NCI-H524 treated with DMSO at 0.1 percent for 48 hours (cell line): ENCODE measurements at regions not wholly inside any gene's neighbourhood (a gene's known extent, or its start where the extent isn't known, plus 50 kb on each side); places are given as distances from the start of the nearest gene placed in this dataset.
A peak's percentile ranks its signal among the peaks of the same experiment; 100 is the strongest.
"Not testable (repeated sequence)": the region's sequence is repeated elsewhere in the genome, so short reads cannot be mapped to it uniquely, and the experiment has no call there.

Experiments used
- DNase-seq: peaks from one replicate; lab custom pipeline; 2025; lab: John Stamatoyannopoulos, UW

DNA sequence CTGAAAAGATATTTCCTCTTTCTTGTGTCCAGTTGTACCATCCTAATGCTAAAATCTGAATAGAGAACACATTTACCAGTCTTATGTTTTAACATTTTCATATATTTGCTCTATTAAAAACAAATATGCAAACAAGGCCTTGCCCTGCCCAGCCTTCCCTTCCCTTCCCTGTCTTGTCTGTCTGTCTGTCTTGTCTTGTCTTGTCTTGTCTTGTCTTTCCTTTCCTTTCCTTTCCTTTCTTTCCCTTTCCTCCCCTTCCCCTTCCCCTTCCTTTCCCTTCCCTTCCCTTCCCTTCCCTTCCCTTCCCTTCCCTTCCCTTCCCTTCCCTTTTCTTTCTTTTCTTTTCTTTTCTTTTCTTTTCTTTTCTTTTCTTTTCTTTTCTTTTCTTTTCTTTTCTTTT, 1103.5 kb downstream of the STIM2 start:
- no peak for DNase-seq

DNA sequence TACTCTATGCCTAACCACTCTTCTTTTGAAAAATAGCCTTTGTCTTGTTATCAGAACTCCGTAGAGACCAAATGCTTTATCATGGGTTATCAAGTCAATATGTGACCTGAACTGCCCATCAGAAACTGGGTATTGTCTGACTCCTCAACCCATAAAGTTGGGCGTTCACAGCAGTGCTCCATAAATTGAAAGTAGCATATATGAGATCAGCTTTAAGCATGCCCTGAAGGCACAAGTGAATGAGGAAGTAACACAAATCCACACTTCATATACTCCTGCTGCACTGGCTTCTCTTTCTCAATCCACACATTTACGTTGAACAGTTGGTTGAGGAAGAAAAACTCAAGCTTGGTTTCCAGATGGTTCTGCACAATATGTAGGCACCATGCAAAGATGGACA, 1106.0 kb downstream of the STIM2 start:
- no peak for DNase-seq

DNA sequence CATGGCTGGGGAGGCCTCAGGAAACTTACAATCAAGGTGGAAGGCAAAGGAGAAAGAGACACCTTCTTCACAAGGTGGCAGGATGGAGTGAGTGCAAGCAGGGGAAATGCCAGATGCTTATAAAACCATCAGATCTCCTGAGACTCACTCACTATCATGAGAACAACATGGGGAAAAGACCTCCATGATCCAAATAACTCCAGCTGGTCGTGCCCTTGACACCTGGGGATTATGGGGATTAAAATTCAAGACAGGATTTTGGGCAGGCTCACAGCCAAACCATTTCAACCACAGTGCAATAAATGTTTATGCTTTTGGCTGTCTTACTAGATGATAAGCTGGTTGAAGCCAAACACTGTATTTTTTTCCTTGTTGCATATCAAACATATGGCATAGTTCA, 1112.4 kb downstream of the STIM2 start:
- peak; percentile 57 for DNase-seq

DNA sequence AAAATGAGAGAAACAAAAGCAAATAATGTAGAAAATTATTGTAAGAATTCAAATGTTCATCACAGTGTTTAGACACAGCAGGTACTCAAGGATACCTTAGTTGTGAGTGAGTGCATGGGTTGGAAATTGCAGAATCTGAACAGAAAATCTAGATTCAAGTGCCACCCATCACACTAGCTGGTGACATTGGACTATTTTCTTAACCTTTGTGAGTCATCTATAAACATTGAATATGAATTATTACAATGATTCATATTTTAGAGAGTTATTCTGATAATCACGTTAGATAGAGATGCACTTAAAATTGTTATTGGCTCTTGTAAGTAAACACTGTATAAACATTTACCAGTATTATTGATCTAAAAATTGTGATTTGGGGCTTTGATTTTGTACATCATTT, 1113.1 kb downstream of the STIM2 start:
- no peak for DNase-seq

DNA sequence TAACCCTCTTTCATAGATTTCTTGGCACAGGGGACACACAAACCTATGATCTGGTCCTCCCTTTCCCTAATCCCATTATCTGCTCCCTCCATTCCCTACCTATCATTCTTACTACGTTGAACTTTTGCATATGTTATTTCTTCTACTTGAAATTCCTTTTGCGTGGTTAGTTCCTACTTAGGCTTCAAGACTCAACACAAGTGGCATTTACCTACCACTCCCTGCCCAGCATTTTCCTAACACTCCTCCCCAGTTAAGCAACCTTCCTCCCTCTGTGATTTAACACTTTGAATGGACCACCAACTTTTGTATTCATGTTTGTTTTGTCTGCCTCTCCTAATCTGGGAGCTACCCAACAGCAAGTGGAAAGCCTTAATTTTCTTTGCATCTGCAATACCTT, 1113.7 kb downstream of the STIM2 start:
- peak; percentile 18 for DNase-seq

DNA sequence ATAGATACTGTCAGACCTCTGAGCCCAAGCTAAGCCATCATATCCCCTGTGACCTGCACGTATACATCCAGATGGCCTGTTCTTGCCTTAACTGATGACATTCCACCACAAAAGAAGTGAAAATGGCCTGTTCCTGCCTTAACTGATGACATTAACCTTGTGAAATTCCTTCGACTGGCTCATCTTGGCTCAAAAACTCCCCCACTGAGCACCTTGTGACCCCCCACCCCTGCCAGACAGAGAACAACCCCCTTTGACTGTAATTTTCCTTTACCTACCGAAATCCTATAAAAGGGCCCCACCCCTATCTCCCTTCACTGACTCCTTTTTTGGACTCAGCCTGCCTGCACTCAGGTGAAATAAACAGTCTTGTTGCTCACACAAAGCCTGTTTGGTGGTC, 1114.2 kb downstream of the STIM2 start:
- DNase-seq: not testable (repeated sequence)

DNA sequence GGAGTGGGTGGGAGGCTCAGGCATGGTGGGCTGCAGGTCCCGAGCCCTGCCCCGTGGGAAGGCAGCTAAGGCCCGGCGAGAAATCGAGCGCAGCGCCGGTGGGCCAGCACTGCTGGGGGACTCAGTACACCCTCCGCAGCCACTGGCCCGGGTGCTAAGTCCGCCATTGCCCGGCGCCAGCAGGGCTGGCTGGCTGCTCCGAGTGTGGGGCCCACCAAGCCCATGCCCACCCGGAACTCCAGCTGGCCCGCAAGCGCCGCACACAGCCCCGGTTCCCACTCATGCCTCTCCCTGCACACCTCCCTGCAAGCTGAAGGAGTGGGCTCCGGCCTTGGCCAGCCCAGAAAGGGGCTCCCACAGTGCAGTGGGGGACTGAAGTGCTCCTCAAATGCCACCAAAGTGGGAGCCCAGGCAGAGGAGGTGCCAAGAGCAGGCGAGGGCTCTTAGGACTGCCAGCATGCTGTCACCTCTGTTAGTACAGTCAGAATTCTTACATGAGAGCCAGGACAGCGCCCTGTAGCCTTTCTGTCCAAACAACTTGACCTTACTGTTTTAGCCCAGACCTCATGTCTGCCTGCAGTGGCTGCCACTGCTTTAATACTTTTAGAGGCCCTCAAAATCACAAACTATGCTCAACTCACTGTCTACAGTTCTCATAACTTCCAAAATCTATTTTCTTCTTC, 1117.9 kb downstream of the STIM2 start:
- not testable (repeated sequence) for DNase-seq

DNA sequence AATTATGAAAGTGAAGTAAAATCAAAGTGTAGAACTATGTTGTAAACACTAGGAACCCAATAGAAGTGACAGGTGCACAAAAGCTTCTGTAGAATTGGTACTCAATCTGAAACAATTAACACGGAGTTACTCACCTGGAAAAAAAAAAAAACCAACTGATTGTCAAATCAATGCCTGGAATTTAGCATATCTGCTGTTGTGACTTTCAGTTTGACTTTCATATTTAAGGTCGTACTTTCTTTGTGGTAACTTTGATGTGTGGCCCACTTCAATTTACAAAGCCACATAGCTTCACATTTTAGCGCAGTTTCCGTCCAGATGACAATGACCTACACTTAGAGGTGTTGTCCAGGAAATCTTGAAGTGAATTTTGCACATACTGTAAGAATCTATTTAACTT, 1124.9 kb downstream of the STIM2 start:
- DNase-seq: no peak

DNA sequence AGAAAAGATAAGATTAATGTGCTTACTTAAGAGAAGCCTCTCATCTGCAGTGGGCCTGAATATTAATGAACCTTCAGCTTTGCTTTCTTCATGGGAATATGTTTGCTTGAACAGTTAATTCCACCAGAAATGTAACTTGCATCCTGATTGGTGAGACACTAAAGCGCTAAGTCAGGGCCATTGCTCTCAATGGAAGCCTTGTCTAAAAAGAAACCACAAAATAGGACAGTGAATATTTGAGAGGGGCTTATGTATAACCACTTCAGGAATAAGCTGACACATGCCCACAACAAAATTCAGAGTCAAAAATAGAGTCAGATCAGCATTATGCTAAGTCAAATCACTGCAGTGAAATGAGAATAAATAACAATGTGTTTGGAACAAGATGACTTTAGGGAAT, 1125.8 kb downstream of the STIM2 start:
- no peak for DNase-seq

DNA sequence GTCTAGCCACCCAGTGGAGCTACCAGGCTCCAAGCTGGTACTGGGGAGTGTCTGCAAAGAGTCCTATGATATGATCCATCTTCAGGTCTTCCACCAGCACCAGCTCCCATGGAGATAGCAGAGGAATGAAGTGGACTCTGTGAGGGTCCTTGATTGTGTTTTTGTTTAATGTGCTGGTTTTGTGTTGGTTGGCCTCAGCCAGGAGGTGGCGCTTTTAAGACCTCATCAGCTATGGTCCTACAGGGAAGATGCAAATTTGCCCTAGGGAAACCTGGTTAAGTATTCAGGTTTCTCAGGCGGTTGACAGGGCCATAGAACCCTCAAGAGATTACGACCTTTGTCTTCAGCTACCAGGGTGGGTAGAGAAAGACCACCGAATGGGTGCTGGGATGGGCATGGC, 1141.1 kb downstream of the STIM2 start:
- no peak for DNase-seq

DNA sequence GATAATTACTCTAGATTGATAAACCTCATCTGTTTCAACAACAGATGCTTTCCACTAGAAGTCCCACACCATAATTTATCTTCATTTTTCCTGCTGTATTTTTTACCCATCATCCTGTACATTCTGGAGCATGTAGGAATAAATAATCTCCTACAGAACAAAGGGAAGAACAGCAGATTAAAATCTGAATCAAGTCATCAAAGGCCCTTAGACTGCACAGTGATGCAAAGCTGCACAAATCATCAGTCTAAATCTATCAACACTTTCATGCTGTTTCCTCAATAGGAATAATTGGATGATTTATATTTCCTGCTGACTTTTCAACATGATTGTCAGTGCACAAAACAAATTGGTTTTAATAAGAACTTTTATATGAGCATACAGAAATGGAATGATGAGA, 1143.9 kb downstream of the STIM2 start:
- DNase-seq: no peak

DNA sequence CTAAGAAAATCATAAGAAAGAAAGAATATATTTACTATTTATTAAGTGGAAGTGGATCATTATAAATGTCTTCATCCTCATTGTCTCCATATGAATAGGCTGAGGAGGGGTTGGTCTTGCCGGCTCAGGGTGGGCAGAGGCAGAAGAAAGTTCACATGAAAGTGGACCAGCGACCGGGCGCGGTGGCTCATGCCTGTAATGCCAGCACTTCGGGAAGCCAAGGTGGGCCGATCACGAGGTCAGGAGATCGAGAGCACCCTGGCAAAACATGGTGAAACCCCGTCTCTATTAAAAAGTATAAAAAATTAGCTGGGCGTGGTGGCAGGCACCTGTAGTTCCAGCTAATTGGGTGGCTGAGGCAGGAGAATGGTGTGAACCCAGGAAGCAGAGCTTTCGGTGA, 1145.4 kb downstream of the STIM2 start:
- no peak for DNase-seq

DNA sequence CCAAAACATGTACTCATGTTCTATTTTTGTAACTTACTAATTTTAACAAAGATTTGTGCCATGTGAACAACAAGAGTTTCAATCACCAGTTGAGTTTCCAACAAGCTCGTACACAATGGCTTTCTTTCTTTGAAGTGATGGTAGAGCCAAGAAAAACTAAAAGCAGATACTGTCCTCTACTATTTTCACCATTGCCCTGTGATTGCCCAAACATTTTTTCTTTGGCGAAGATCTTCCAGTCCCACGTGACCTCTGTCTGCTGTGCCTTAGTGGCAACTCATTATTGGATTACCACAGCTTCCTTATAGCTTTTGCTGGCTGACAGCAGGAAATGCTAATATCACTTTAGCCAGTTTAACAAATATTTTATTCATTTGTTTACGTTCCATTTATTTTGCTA, 1147.1 kb downstream of the STIM2 start:
- no peak for DNase-seq

DNA sequence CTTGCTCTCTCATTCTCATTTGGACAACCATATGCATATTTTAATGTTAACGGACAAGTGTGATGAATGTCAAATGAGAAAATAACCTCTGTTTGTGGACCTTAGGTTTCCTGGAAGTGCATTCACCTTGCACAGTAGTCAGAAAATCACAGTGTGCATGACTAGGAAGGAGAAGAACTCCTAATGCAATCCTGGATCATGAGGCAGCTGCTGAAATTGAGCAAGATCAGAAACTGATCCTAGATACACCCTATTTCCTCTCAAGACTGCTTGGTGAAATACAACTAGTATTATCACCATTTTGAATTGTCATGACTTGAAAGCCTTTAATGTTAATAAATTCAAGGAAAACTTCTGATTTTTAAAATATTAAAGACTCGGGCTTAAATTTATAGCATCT, 1148.9 kb downstream of the STIM2 start:
- no peak for DNase-seq

DNA sequence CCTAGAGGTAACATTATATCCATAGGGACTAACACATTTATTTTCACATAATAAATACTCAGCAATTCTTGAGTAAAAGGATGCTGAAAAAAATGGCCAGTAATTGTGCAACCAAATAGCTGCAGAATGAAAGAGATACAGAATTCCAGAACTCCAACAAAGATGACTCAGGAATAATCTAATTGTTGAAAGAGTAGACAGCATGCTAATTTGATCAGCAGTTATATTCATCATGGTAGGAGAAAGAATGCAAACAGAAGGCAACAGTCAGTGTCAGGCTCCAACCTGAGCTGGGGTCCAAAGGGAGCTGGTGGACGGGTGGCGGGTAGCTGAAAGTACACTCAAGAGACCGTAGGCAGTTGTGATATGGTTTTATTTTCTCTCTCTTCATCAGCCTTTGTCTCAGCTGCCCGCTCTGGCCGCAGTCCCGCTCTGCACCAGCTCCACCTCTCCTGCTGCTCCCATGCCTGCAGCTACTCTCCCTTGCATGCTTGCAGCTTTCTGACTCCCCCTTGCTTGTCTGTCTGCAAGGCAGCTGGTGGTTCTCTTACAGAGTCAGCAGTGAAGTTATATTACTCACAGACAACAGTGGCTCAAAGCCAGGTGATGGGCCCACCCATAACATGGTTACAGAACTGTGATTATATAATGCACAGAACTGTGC, 1150.1 kb downstream of the STIM2 start:
- no peak for DNase-seq

DNA sequence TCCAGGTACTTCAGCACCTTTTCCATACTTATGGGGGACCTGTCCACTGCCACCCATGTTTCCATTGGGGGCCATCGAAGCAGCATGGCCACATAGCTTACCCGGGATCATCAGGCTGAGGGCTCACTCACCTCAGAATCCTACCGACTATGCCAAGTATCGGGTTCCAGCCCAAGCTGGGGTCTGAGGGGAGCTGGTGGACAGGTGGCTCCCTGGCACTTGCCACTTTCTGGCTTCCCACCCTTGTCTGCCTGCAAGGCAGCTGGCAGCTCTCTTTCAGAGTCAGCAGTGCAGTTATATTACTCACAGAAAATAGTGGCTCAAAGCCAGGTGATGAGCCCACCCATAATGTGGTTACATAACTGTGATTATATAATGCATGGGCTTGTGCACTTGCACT, 1153.8 kb downstream of the STIM2 start:
- DNase-seq: no peak

DNA sequence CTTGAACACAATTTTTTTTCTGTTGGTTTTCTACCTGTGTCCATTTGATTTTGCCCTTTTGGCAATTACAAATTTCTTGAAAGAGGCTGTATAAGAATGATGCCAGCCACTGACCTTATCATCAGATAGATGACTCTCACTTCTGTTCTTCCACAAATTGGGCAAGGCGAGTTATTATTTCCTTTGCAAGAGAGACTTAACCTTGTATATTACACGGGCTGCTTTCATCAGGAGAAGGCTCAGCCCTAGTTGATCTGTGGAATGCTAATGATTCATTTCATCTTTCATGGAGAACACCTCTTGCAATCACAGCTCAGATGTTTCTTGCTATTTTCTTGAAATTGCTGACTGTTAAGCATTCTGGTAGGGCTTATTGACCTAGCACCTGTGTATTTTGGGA, 1155.4 kb downstream of the STIM2 start:
- no peak for DNase-seq

DNA sequence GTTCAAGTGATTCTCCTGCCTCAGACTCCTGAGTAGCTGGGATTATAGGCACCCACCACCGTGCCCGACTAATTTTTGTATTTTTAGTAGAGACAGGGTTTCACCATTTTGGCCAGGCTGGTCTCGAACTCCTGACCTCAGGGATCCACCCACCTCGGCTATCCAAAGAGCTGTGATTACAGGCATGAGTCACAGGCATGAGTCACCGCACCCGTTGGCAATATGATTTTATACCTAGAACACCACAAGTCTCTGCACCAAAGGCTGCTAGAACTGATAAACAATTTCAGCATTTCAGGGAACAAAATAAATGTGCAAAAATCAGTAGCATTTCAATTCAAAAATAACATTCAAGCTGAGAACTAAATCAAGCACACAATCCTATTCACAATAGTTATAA, 1177.6 kb downstream of the STIM2 start:
- DNase-seq: not testable (repeated sequence)

DNA sequence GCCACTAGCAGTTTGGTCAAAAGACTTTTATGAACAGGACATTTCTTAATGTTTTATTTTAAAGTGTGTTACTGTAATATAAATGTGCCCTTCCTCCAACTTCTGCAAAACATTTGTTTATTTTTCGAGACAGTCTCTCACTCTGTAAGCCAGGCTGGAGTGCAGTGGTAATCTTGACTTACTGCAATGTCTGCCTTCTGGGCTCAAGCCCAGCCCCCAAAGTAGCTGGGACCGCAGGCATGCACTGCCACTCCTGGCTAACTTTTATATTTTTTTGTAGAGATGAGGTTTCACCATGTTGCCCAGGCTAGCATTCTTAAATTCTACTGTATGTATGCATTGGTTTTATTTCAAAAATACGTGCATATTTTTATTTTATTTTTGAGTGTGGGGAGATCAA, 1201.9 kb downstream of the STIM2 start:
- DNase-seq: no peak

DNA sequence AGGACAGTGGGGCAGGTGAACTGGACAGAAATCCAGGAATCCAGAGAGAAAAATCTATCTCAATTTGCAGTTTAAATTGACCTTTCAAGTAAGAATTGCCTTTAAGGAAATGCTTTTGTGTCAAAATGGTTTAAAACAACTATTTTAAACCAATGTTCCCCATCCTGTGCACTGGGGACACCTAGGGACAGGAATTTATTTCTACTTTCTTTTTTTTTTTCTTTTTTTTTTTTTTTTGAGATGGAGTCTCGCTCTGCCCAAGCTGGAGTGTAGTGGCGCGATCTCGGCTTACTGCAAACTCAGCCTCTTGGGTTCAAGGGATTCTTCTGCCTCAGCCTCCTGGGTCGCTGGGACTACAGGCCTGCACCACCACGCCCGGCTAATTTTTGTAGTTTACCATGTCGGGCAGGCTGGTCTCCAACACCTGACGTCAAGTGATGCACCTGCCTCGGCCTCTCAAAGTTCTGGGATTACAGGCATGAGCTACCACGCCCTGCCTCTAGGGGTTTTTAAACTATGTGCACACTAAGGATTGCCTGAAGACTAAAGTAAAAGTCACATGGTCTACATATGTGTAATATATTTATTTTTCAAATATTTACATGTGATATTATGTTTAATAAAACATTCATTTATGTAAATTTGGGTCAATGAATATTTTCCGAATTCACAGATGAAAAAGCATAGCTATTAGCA, 1213.4 kb downstream of the STIM2 start:
- no peak for DNase-seq

DNA sequence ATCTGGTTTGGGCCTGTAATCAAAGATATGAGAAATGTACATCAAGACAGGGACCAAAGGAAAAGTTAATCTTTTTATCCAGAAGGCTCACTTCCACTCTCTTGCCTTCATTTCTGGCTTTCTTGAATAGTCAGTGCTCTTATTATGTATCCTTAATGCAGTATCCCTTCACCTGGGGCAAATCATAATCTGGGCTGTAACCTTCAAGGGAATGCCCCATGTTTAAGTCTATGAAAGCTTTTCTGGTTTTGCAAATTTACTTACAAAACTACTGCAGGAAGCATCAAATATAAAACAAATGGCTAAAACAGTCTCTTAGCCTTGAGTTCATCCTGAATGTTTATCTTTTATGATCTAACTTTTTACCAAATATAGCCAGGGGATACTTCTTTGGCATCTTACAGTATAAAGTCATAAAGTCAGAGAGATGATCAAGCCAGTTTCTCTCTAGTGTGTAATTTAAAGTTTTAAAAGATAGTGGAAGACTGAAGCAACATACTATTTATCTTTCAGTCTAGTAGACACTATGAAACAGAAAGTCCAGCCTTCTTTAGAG, 1214.8 kb downstream of the STIM2 start:
- no peak for DNase-seq

DNA sequence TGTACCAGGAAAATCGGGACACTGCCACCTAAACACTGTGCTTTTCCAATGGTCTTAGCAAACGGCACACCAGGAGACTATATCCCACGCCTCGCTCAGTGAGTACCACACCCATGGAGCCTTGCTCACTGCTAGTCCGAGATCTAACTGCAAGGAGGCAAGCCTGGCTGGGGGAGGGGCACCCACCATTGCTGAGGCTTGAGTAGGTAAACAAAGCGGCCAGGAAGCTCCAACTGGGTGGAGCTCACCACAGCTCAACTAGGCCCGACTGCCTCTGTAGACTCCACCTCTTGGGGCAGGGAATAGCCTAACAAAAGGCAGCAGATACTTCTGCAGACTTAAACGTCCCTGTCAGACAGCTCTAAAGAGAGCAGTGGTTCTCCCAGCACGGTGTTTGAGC, 1216.6 kb downstream of the STIM2 start:
- DNase-seq: not testable (repeated sequence)
